Muscle of back (tissue), 3 donors: ENCODE measurements at regions not wholly inside any gene's neighbourhood (a gene's known extent, or its start where the extent isn't known, plus 50 kb on each side); places are given as distances from the start of the nearest gene placed in this dataset.

Experiments
- DNase-seq, 3 donors: peaks; one replicate each; pipeline versions ENCODE4 v3.0.0 to v3.0.0-alpha.2; 2013

GRCh38 chr1:5750186-5751162, 241.8 kb downstream of the NPHP4 start:
- DNase-seq, result no peak

- no peak for DNase-seq
These were observed 243.7 kb downstream of the NPHP4 start for GRCh38 chr1:5748286-5749225.

- DNase-seq, result no peak
These were observed 244.6 kb downstream of the NPHP4 start for GRCh38 chr1:5747426-5748285.

- no peak for DNase-seq
These were observed 245.4 kb downstream of the NPHP4 start for GRCh38 chr1:5746611-5747425.

- DNase-seq, result peak; percentile 32 to 80 (median 64)
These were observed 246.2 kb downstream of the NPHP4 start for GRCh38 chr1:5745800-5746610.

GRCh38 chr1:5744911-5745799, 247.1 kb downstream of the NPHP4 start:
- DNase-seq, result peak in 1 of 3 donors; percentile 46

- peak in 1 of 3 donors; percentile 16 for DNase-seq
These were observed 247.9 kb downstream of the NPHP4 start for GRCh38 chr1:5744341-5744740.

GRCh38 chr1:5743435-5744095, 248.7 kb downstream of the NPHP4 start:
- DNase-seq, result no peak

GRCh38 chr1:5742801-5743200, 249.4 kb downstream of the NPHP4 start:
- no peak for DNase-seq

- no peak for DNase-seq
These were observed 250.2 kb downstream of the NPHP4 start for GRCh38 chr1:5742032-5742431.

GRCh38 chr1:5740865-5741860, 251.1 kb downstream of the NPHP4 start:
- DNase-seq, result no peak

GRCh38 chr1:5740450-5740849, 251.8 kb downstream of the NPHP4 start:
- DNase-seq, result no peak

GRCh38 chr1:5739561-5740078, 252.6 kb downstream of the NPHP4 start:
- DNase-seq, result no peak

GRCh38 chr1:5738911-5739462, 253.2 kb downstream of the NPHP4 start:
- DNase-seq, result no peak

- no peak for DNase-seq
These were observed 255.1 kb downstream of the NPHP4 start for GRCh38 chr1:5737081-5737480.

GRCh38 chr1:5734996-5735395, 257.2 kb downstream of the NPHP4 start:
- DNase-seq, result no peak
